ENCODE measurements at regions not wholly inside any gene's neighbourhood (a gene's known extent, or its start where the extent isn't known, plus 50 kb on each side); places are given as distances from the start of the nearest gene placed in this dataset.

GRCh38 chr11:80440835-80441234 lies 1000.0 kb upstream of the TENM4 start:
- no peak for TF ChIP-seq JUN (IDR thresholded peaks at IDR 0.05; ENCODE audit: borderline replicate concordance, insufficient read depth, insufficient read length, low read depth)
- TF ChIP-seq MYC (IDR thresholded peaks at IDR 0.05; ENCODE audit: low read depth, low read length), result no peak
- no peak for TF ChIP-seq EZH2 (IDR thresholded peaks at IDR 0.05; ENCODE audit: borderline replicate concordance, low read depth, low read length, severe bottlenecking)
- TF ChIP-seq POLR2AphosphoS5 (IDR thresholded peaks at IDR 0.05; ENCODE audit: insufficient read depth, low read depth, low read length), result no peak
- no peak for TF ChIP-seq MAX (IDR thresholded peaks at IDR 0.05; ENCODE audit: insufficient read depth, insufficient read length)
- no peak for TF ChIP-seq GATA2 (IDR thresholded peaks at IDR 0.05; ENCODE audit: insufficient read depth, insufficient read length, low read depth, low read length)
- no peak for TF ChIP-seq FOS (IDR thresholded peaks at IDR 0.05; ENCODE audit: borderline replicate concordance, insufficient read depth, low read length)
- no peak for TF ChIP-seq CTCF (IDR thresholded peaks at IDR 0.05; ENCODE audit: extremely low read depth in 1 of 2, insufficient read depth in 1 of 2, low read depth in 1 of 2, low read length in 2 of 2)
- no peak for TF ChIP-seq POLR2A (IDR thresholded peaks at IDR 0.05; ENCODE audit: low read depth, low read length)
- DNase-seq (ENCODE audit: low read depth, low spot score), result no peak
- ChIA-PET CTCF (no interaction called here), POLR2A (no interaction called here)
- H3K9me1 ChIP-seq (replicated peaks; ENCODE audit: control insufficient read depth, extremely low read depth, insufficient read depth, low read length), result no peaks in the 10 kb centered on the region
- H3K9me3 ChIP-seq (replicated peaks; ENCODE audit: control insufficient read depth, insufficient read depth, low read length), result no peaks in the 10 kb centered on the region
- H3K27me3 ChIP-seq (ENCODE audit: control insufficient read depth in 2 of 2, insufficient read depth in 2 of 2, low read length in 2 of 2), result no peaks in the 10 kb centered on the region
- intact Hi-C loops (cut with micrococcal nuclease), result no loop called here
- H3K9ac ChIP-seq (replicated peaks; ENCODE audit: extremely low read depth, insufficient read depth, low read length), result no peak overlapping the region
- H3K4me3 ChIP-seq (replicated peaks in 1 of 3; ENCODE audit: insufficient read depth in 1 of 3, low read depth in 1 of 3, low read length in 3 of 3), result no peak overlapping the region
- dilution Hi-C loops (cut with MboI; ENCODE audit: extremely low pct_ligation_motif_present, low sequenced_read_pairs), result no loop called here
- no peak overlapping the region for H3K27ac ChIP-seq (ENCODE audit: insufficient read depth, low read depth, low read length)
- BruUV-seq (replicated peaks), result no TSS peak
- H3K4me1 ChIP-seq (ENCODE audit: control insufficient read depth, extremely low read depth, insufficient read depth, low read length), result peaks cover 32% of the 10 kb centered on the region
- H2AFZ ChIP-seq (ENCODE audit: low read depth, low read length), result no peak overlapping the region
- FAIRE-seq, result no peak
- no peaks in the 10 kb centered on the region for H3K36me3 ChIP-seq (ENCODE audit: control insufficient read depth in 2 of 2, extremely low read depth in 1 of 2, insufficient read depth in 2 of 2, low read length in 2 of 2)
- no peaks in the 10 kb centered on the region for H3K79me2 ChIP-seq (ENCODE audit: control insufficient read depth, insufficient read depth, low read length)
- no peak overlapping the region for H3K4me2 ChIP-seq (ENCODE audit: insufficient read depth, low read length)
- H4K20me1 ChIP-seq (replicated peaks; ENCODE audit: control insufficient read depth, extremely low read depth, insufficient read depth, low read length), result no peaks in the 10 kb centered on the region
